Naive thymus-derived CD4-positive, alpha-beta T cell (primary cell): ENCODE measurements at regions not wholly inside any gene's neighbourhood (a gene's known extent, or its start where the extent isn't known, plus 50 kb on each side); places are given as distances from the start of the nearest gene placed in this dataset.

Experiments used
- ATAC-seq: fragments of 150-1000 bp; cut with Tn5 transposase; 2 replicates; pipeline ENCODE4 v1.10.0; 2021; ENCODE audit warnings: mild to moderate bottlenecking, moderate library complexity
- CTCF ChIA-PET: fragments of 350-600 bp; sonication (Branson Sonifier 250); formaldehyde crosslinking; loops from one replicate; lab custom pipeline; 2021; ENCODE audit warnings: antibody characterized with exemption; lab: Charles Lee
- POLR2A ChIA-PET: fragments of 350-600 bp; sonication (Branson Sonifier 250); formaldehyde crosslinking; loops from one replicate; lab custom pipeline; 2021; ENCODE audit warnings: antibody characterized with exemption, inconsistent platforms; lab: Charles Lee
- DNase-seq, 9 donors: peaks; one replicate each; pipeline versions ENCODE4 v3.0.0 to v3.0.0-alpha.2; 2020 to 2022; ENCODE audit warnings: mixed read lengths in 1 of 9
- H3K27ac ChIP-seq: one replicate; pipeline ENCODE4 v1.7.0; 2013; ENCODE audit warnings: mild to moderate bottlenecking, low read depth, low read length, moderate library complexity
- H3K27me3 ChIP-seq, 2 donors: one replicate each; pipeline ENCODE4 v1.7.0; 2013; ENCODE audit warnings: low read length in 2 of 2, mild to moderate bottlenecking in 2 of 2, moderate library complexity in 2 of 2; ENCODE audit not compliant: control insufficient read depth in 2 of 2, insufficient read depth in 2 of 2
- H3K36me3 ChIP-seq, 3 experiments: 1 replicate in 2 of 3; 2 replicates in 1 of 3; pipeline ENCODE4 v1.7.0; 2013; ENCODE audit warnings: low read length in 3 of 3, mild to moderate bottlenecking in 3 of 3, moderate library complexity in 1 of 3; ENCODE audit not compliant: insufficient read depth in 3 of 3, control insufficient read depth in 2 of 3
- H3K4me1 ChIP-seq, 2 donors: one replicate each; pipeline ENCODE4 v1.7.0; 2013; ENCODE audit warnings: low read length in 2 of 2, mild to moderate bottlenecking in 2 of 2, moderate library complexity in 1 of 2; ENCODE audit not compliant: control insufficient read depth in 2 of 2, insufficient read depth in 2 of 2
- H3K4me3 ChIP-seq: 2 replicates; pipeline ENCODE4 v1.7.0; 2013; ENCODE audit warnings: mild to moderate bottlenecking, low read length
- H3K9me3 ChIP-seq, 3 experiments: 1 replicate in 2 of 3; 2 replicates in 1 of 3; pipeline ENCODE4 v1.7.0; 2013; ENCODE audit warnings: low read length in 3 of 3; ENCODE audit not compliant: control insufficient read depth in 2 of 3
- H3K27ac Mint-ChIP-seq, 9 donors: one replicate each; pipeline ENCODE4 v1.8.0; 2020 to 2022; ENCODE audit warnings: mixed read lengths in 9 of 9, mild to moderate bottlenecking in 8 of 9, moderate library complexity in 5 of 9, inconsistent platforms in 2 of 9
- H3K27me3 Mint-ChIP-seq, 5 donors: one replicate each; pipeline ENCODE4 v1.8.0; 2021 to 2022; ENCODE audit warnings: mixed read lengths in 5 of 5, mild to moderate bottlenecking in 1 of 5
- H3K36me3 Mint-ChIP-seq, 5 donors: one replicate each; pipeline ENCODE4 v1.8.0; 2020 to 2022; ENCODE audit warnings: mixed read lengths in 5 of 5, mild to moderate bottlenecking in 3 of 5, inconsistent platforms in 1 of 5
- H3K4me1 Mint-ChIP-seq, 7 donors: one replicate each; pipeline ENCODE4 v1.8.0; 2020 to 2022; ENCODE audit warnings: mixed read lengths in 7 of 7, mild to moderate bottlenecking in 3 of 7, inconsistent platforms in 1 of 7
- H3K4me3 Mint-ChIP-seq, 10 donors: one replicate each; pipeline ENCODE4 v1.8.0; 2020 to 2022; ENCODE audit warnings: mild to moderate bottlenecking in 10 of 10, mixed read lengths in 10 of 10, moderate library complexity in 6 of 10, inconsistent platforms in 2 of 10
- H3K9me3 Mint-ChIP-seq, 11 donors: one replicate each; pipeline ENCODE4 v1.8.0; 2020 to 2022; ENCODE audit warnings: mixed read lengths in 11 of 11, mild to moderate bottlenecking in 4 of 11, inconsistent platforms in 1 of 11, moderate library complexity in 1 of 11
- intact Hi-C, 2 donors: fragments of 100-400 bp; cut with micrococcal nuclease; formaldehyde crosslinking; loops; one replicate each; pipeline ENCODE4 v1.15.1; 2023

DNA sequence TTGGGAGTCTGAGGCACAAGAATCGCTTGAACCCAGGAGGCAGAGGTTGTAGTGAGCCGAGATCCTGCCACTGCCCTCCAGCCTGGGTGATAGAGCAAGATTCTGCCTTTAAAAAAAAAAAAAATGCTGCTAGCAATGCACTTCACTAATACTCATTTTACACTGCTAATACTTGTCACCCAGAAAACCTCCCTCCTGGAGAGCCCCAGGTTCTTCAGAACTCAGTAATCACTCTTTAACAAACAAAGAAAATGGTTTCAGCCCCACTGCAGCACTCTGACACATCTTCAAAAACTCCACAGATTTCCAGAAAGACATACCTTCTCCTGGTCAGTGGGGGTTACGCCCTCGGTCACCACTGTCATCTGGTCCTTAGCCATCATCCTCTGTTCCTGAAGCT, 366.7 kb downstream of the SHQ1 start:
- H3K27ac ChIP-seq, result no peak overlapping the region
- H3K27me3 ChIP-seq, result no peaks in the 10 kb centered on the region
- no peak for ATAC-seq
- no peaks in the 10 kb centered on the region for H3K9me3 ChIP-seq
- CTCF ChIA-PET, result no interaction called here
- H3K36me3 ChIP-seq, result no peaks in the 10 kb centered on the region
- H3K27ac Mint-ChIP-seq, result peak overlapping the region in 5 of 9 donors; percentile 28 to 82 (median 54)
- peak overlapping the region in 1 of 10 donors; percentile 27 for H3K4me3 Mint-ChIP-seq
- H3K4me3 ChIP-seq, result no peak overlapping the region
- no peaks in the 10 kb centered on the region for H3K4me1 ChIP-seq
- no peak for DNase-seq
- peaks cover 0 to 4% (median 0%) of the 10 kb centered on the region in 5 donors for H3K36me3 Mint-ChIP-seq
- intact Hi-C loops, result loop anchor here in 1 of 2 donors (5.0 kb wide), 1 partner anchor 34 kb away; the partner anchor contains the start of gene RYBP
- H3K27me3 Mint-ChIP-seq, result no peaks in the 10 kb centered on the region
- H3K9me3 Mint-ChIP-seq, result peaks cover 0 to 7% (median 0%) of the 10 kb centered on the region in 11 donors
- POLR2A ChIA-PET, result interaction anchor here (0.5 kb wide), 1 partner anchor 487 kb away, joined by 3 read pairs; no protein-coding TSS in a partner anchor
- H3K4me1 Mint-ChIP-seq, result peaks cover 6 to 36% (median 12%) of the 10 kb centered on the region in 7 donors

DNA sequence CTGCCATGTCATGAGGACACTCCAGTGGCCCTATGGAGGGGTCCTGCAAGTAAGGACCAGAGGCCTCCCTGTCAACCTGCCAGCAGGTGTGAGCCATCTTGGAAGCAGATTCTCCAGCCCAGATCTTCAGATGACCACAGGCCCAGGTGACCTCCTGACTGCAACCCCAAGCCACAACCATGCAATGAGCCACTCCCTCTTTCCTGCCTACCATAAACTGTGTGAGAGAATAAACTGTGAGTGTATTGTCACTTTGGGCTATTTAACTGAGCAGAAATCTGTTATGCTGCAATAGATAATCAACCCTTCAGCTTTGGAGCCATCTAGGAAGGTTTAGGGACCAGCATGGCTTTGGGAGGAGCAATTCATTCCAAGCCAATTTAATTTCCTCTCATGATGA, 367.9 kb downstream of the SHQ1 start:
- H3K4me3 ChIP-seq, result no peak overlapping the region
- peak overlapping the region in 1 of 9 donors; percentile 24 for H3K27ac Mint-ChIP-seq
- CTCF ChIA-PET, result no interaction called here

DNA sequence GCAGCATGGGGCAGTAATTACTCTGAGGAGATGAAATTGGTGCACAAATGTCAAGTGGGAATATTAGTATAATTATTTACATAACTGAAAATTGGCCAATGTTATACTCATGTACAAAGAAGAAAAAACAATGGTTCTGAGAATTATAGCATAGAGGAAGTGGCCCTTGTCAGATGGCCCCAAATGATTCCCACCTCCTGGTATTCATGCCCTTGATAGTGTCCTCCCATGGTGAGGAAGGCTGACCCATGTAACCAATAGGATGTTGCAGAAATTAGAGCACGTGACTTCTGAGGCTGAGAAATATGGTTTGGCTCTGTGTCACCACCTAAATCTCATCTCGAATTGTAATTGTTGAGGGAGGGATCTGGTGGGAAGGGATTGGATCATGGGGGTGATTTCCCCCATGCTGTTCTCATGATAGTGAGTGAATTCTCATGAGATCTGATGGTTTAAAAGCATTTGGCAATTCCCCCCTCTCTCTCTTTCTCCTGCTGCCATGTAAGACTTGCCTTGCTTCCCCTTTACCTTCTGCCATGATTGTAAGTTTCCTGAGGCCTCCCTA, 368.5 kb downstream of the SHQ1 start:
- intact Hi-C loops, result loop anchor here in 1 of 2 donors (5.0 kb wide), 1 partner anchor 32 kb away; the partner anchor contains the start of gene RYBP
- Histone ChIP-seq H3K36me3 (no peaks in the 10 kb centered on the region), H3K9me3 (no peaks in the 10 kb centered on the region), H3K27me3 (no peaks in the 10 kb centered on the region), H3K4me1 (no peaks in the 10 kb centered on the region), H3K27ac (no peak overlapping the region), H3K4me3 (no peak overlapping the region)
- Mint-ChIP-seq H3K27me3 (no peaks in the 10 kb centered on the region), H3K27ac (peak overlapping the region in 1 of 9 donors; percentile 51), H3K4me1 (peaks cover 6 to 38% (median 12%) of the 10 kb centered on the region in 7 donors), H3K36me3 (peaks cover 0 to 4% (median 0%) of the 10 kb centered on the region in 5 donors), H3K4me3 (no peak overlapping the region), H3K9me3 (peaks cover 0 to 3% (median 0%) of the 10 kb centered on the region in 11 donors)
- ChIA-PET CTCF (no interaction called here), POLR2A (no interaction called here)
- ATAC-seq, result no peak
- DNase-seq, result no peak

More for the DNA sequence above, 367.9 kb downstream of the SHQ1 start:
- POLR2A ChIA-PET, result no interaction called here
- Mint-ChIP-seq H3K4me1 (peaks cover 6 to 37% (median 12%) of the 10 kb centered on the region in 7 donors), H3K27me3 (no peaks in the 10 kb centered on the region), H3K4me3 (no peak overlapping the region), H3K36me3 (peaks cover 0 to 4% (median 0%) of the 10 kb centered on the region in 5 donors), H3K9me3 (peaks cover 0 to 5% (median 0%) of the 10 kb centered on the region in 11 donors)
- DNase-seq (no peak), ATAC-seq (no peak)
- Histone ChIP-seq H3K9me3 (no peaks in the 10 kb centered on the region), H3K4me1 (no peaks in the 10 kb centered on the region), H3K36me3 (no peaks in the 10 kb centered on the region), H3K27ac (no peak overlapping the region), H3K27me3 (no peaks in the 10 kb centered on the region)
- intact Hi-C loops, result loop anchor here in 1 of 2 donors (5.0 kb wide), 1 partner anchor 33 kb away; the partner anchor contains the start of gene RYBP

DNA sequence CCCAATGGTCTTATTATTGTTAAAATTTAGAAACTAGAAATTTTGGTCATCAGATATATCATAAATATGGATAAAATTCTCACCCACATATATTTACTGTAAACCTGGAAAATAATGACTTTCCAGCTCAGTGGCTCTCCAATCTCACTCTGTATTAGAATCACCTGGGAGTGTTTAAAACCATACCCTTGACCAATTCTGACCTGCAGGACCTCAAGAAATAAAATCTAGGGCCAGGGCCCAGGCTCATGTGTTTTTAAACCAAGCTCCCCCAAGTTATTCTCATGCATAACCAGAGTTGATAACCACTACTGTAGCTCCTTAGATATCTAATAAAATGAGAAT, 372.1 kb downstream of the SHQ1 start:
- Mint-ChIP-seq H3K4me1 (peaks cover 0 to 29% (median 0%) of the 10 kb centered on the region in 7 donors), H3K27ac (no peak overlapping the region), H3K36me3 (peaks cover 0 to 7% (median 0%) of the 10 kb centered on the region in 5 donors), H3K4me3 (no peak overlapping the region), H3K27me3 (no peaks in the 10 kb centered on the region), H3K9me3 (peaks cover 0 to 8% (median 0%) of the 10 kb centered on the region in 11 donors)
- no peaks in the 10 kb centered on the region for H3K36me3 ChIP-seq
- intact Hi-C loops, result no loop called here
- ChIA-PET POLR2A (no interaction called here), CTCF (no interaction called here)
- H3K9me3 ChIP-seq, result no peaks in the 10 kb centered on the region
- H3K4me3 ChIP-seq, result no peak overlapping the region
- DNase-seq, result no peak
- H3K27me3 ChIP-seq, result no peaks in the 10 kb centered on the region
- H3K4me1 ChIP-seq, result no peaks in the 10 kb centered on the region
- no peak overlapping the region for H3K27ac ChIP-seq
- no peak for ATAC-seq

DNA sequence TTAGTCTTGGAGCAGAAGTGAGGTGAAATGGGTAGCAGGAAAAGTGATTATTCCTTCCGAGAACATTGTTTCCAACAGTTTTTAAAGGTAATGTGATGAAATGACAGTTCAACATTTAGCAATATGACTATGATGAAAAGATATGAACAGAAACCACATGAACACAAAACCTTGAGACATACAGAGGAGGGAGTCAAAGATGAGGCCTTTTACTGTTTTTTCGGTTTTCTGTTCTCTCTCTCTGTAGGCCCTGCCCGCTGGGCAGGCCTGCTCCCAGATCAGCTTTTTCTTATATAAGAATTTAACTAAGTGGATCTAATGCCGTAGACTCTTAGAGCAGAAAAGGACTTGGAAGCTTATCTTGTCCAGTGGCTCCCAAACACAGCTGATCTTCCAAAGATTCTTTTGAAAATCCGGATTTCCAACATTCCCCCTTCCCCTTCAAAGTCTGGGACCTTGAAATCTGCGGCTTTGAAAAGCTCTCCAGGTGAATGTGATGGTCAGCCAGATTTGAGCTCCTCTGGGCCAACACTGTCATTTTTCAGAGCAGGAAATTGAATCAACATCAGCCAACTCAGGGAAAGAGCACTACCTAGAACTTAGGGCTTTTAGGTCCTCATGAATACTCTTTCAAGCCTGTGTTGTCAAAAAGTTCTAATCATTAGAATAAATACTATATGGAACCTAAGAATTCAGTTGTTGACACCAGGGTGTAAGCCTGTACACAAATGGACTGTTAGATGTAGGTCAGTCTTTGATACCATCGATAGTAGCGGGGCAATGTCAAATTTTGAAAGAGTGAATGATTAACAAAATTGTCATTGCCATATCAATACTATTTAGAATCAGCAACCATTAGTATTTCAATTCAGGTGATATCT, 372.7 kb downstream of the SHQ1 start:
- H3K27ac Mint-ChIP-seq, result peak overlapping the region in 2 of 9 donors; percentile 18 to 43
- peaks cover 0 to 8% (median 0%) of the 10 kb centered on the region in 11 donors for H3K9me3 Mint-ChIP-seq
- no peaks in the 10 kb centered on the region for H3K36me3 ChIP-seq

DNA sequence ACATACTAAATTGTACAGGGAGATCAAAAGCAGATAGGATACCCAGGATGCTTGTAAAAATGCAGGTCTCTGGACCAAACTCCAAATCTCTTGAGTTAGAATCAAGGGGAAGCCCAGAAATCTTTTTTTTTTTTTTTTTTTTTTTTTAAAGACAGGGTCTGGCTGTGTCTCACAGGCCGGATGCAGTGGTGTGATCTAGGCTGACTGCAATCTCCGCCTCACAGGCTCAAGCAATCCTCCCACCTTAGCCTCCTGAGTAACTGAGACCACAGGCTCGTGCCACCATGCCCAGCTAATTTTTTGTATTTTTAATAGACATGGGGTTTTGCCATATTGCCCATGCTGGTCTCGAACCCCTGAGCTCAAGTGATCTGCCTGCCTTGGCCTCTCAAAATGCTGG, 373.5 kb downstream of the SHQ1 start:
- CTCF ChIA-PET, result no interaction called here

More for the DNA sequence above, 372.7 kb downstream of the SHQ1 start:
- Mint-ChIP-seq H3K4me3 (peak overlapping the region in 1 of 10 donors; percentile 6), H3K36me3 (peaks cover 0 to 7% (median 0%) of the 10 kb centered on the region in 5 donors), H3K4me1 (peaks cover 0 to 25% (median 0%) of the 10 kb centered on the region in 7 donors), H3K27me3 (no peaks in the 10 kb centered on the region)
- intact Hi-C loops, result no loop called here
- H3K4me3 ChIP-seq, result no peak overlapping the region
- no peaks in the 10 kb centered on the region for H3K27me3 ChIP-seq
- ChIA-PET CTCF (no interaction called here), POLR2A (interaction anchor here (0.6 kb wide), 1 partner anchor 783 kb away, joined by 4 read pairs; no protein-coding TSS in a partner anchor)
- no peaks in the 10 kb centered on the region for H3K4me1 ChIP-seq
- no peak overlapping the region for H3K27ac ChIP-seq
- H3K9me3 ChIP-seq, result no peaks in the 10 kb centered on the region
- no peak for DNase-seq
- ATAC-seq, result no peak

More for the DNA sequence above, 373.5 kb downstream of the SHQ1 start:
- no peak for DNase-seq
- no peak overlapping the region for H3K4me3 ChIP-seq
- peak overlapping the region in 1 of 10 donors; percentile 6 for H3K4me3 Mint-ChIP-seq
- peak overlapping the region in 1 of 9 donors; percentile 43 for H3K27ac Mint-ChIP-seq
- H3K27me3 Mint-ChIP-seq, result peaks cover 0 to 2% (median 0%) of the 10 kb centered on the region in 5 donors
- POLR2A ChIA-PET, result no interaction called here
- no peaks in the 10 kb centered on the region for H3K27me3 ChIP-seq
- H3K9me3 ChIP-seq, result no peaks in the 10 kb centered on the region
- H3K36me3 ChIP-seq, result no peaks in the 10 kb centered on the region
- peaks cover 0 to 7% (median 0%) of the 10 kb centered on the region in 5 donors for H3K36me3 Mint-ChIP-seq
- no peaks in the 10 kb centered on the region for H3K4me1 ChIP-seq
- intact Hi-C loops, result no loop called here
- H3K9me3 Mint-ChIP-seq, result peaks cover 0 to 6% (median 0%) of the 10 kb centered on the region in 11 donors
- H3K4me1 Mint-ChIP-seq, result peaks cover 0 to 21% (median 0%) of the 10 kb centered on the region in 7 donors
- no peak for ATAC-seq
- H3K27ac ChIP-seq, result no peak overlapping the region
